Adrenal gland (tissue), 5 donors: ENCODE measurements at regions not wholly inside any gene's neighbourhood (a gene's known extent, or its start where the extent isn't known, plus 50 kb on each side); places are given as distances from the start of the nearest gene placed in this dataset.

Experiments
- CTCF ChIP-seq, 6 experiments: fragments of 450-650 bp in 4 of 6; fragments of 200-600 bp in 2 of 6; sonication (generic) in 1 of 6; IDR thresholded peaks; 1 replicate in 5 of 6; 2 replicates in 1 of 6; pipeline versions ENCODE4 v1.5.1 to v1.8.0; 2016 to 2021; ENCODE audit warnings: antibody characterized with exemption in 6 of 6, mild to moderate bottlenecking in 2 of 6, moderate library complexity in 1 of 6
- POLR2A ChIP-seq, 2 donors: fragments of 450-650 bp; IDR thresholded peaks; one replicate each; pipeline ENCODE4 v1.6.1; 2017; ENCODE audit warnings: antibody characterized with exemption in 2 of 2, mild to moderate bottlenecking in 2 of 2, moderate library complexity in 1 of 2
- donor health status: DM: no; HTN: no; CAD: no.

- TF ChIP-seq CTCF (IDR thresholded peaks at IDR 0.05): no peak
- TF ChIP-seq POLR2A (IDR thresholded peaks at IDR 0.05): no peak
Observed at GRCh38 chr5:173689737-173690360, 73.4 kb upstream of the BOD1 start.
